Muscle of back (tissue), 3 donors: ENCODE measurements at regions not wholly inside any gene's neighbourhood (a gene's known extent, or its start where the extent isn't known, plus 50 kb on each side); places are given as distances from the start of the nearest gene placed in this dataset.
A peak's percentile ranks its signal among the peaks of the same experiment; 100 is the strongest.

Experiments
- DNase-seq, 3 donors: peaks; one replicate each; pipeline versions ENCODE4 v3.0.0 to v3.0.0-alpha.2; 2013

DNA sequence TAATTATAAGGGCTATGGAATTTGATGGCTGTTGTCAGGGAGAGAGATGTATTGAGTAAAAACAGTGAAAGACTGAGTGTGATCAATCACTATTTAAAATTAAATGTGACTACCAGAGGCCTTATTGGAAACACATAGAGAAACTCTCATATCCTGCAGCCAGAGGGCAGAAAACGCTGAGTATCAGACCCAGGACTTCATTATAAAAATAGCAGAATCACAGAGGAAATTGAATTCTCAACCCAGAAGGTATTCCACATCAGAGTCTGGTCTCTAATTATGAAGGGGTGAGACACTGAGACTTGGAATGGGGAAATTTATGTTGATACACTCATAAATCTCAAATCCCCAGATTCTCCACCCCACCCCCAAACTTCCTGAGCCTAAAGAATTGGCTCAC is 69.5 kb upstream of the IL6 start:
- no peak for DNase-seq

DNA sequence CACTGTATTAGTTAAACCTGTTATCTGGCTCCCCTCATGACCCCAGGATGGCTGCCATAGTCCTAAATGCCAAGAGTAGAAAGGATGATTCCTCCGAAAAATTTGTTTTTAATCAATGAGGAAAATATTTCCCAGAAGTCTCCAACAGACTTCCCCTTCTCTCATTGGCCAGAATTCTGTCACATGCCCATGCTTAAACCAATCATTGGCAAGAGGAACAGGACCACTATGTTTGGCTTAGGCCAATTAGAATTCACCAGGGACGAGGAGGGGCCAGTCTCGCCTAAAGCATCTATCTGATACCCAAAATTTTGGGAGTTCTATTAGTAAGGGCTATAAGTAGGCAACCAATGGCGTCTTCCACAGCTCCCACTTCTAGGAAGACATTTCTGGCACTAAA is 71.2 kb upstream of the IL6 start:
- no peak for DNase-seq

DNA sequence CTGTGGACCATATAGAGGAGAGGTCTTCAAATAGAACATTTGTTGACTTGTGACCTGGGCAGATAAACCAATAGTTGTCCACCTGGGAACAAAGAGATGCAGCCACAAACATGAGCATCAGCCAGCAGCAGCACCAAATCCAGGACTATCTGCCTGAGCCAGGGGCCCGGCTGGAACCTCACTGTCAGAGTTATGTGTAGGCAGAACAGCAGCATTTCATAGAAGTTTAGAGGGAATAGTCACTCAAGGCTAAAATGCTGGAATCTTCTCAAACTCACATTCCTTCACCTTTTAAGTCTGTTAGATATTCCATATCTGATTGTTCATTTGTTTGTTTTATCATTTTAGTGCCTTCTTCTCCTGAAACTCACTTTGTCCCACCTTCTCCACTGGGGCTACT is 72.2 kb upstream of the IL6 start:
- DNase-seq = no peak

DNA sequence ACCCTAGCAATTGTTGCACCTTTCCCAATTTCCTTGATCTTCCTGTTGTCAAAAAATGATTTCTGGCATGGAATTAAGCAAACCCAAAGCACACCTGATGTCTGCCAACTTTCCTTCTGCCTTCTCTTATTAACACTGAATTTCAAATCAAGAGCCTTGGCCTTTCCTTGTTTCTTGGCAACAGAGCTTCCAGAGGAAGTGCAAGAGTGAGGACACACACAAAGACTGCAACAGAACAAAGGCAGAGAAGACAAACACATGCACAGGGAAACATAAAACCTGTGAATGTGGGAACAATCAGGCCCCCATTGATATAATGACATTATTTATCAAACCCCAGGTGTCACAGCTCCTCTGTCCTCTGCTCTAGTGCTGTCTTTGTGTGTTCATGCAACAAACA is 73.0 kb upstream of the IL6 start:
- peak in 1 of 3 donors; percentile 26 for DNase-seq

DNA sequence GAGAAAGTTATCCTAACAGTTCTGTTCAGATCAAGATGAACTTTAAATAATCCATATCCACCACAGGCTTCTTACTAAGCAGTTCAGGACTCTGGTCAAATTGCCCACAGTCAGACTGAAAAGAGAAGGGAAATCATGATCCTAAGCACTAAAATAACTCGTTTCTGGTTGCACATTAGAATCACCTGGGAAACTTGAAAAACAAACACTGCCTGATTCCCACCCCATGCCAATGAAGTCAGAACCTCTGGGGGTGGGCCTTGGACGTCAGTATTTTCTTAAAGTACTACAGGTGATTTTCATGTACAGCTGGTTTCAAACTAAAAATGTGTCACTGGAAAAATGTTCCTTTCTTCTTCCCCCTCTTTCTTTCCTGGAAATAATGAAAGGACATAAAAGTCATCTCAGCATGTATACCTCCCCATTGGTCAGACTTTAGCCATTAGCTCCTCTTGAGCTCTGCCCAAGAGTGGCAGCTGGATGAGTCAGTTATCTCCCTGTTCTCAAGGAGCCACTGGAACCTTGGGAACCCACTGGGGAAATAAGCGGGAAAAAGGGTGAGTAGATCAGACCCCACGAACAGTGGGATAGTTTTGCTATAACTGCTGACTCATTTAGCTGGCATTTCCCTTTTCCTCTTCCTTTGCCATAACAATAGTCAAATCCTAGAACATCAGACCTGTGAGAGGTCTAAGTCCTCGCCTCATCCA is 75.3 kb upstream of the IL6 start:
- peak; percentile 15 to 63 (median 19) for DNase-seq

DNA sequence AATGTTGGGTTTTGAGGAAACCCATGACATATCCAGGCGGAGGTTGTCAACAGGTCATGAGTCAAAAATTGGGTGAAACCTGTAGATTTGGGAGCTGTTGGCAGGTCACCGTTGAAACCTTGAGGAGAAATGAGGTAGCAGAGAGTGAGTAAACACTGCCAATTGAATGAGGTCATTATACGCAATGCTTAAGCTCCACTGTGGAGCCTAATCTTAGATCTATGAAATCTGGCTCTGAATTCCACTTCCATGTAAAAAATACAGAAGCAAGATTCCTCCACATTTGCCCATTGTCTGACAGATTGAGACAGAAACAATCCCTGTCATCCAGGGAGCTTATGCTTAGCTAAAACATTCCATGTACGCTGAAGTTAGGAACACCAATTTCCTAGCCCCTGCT is 76.0 kb upstream of the IL6 start:
- no peak for DNase-seq

DNA sequence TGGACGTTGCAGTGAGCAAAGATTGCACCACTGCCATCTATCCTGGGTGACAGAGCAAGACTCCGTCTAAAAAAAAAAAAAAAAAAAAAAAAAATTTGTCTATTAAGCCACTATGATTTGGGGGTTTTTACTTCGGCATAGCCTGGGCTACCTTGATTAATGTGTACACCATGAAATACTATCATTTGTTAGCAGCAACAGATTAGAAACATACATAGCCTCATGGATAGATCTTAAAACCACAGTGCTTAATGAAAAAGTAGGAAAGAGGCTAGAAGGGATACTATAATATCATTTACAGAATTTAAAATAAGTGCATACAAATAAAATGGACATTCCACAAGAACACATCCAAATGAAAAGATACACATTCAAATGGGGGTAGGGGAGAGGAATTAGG is 77.3 kb upstream of the IL6 start:
- DNase-seq = no peak

DNA sequence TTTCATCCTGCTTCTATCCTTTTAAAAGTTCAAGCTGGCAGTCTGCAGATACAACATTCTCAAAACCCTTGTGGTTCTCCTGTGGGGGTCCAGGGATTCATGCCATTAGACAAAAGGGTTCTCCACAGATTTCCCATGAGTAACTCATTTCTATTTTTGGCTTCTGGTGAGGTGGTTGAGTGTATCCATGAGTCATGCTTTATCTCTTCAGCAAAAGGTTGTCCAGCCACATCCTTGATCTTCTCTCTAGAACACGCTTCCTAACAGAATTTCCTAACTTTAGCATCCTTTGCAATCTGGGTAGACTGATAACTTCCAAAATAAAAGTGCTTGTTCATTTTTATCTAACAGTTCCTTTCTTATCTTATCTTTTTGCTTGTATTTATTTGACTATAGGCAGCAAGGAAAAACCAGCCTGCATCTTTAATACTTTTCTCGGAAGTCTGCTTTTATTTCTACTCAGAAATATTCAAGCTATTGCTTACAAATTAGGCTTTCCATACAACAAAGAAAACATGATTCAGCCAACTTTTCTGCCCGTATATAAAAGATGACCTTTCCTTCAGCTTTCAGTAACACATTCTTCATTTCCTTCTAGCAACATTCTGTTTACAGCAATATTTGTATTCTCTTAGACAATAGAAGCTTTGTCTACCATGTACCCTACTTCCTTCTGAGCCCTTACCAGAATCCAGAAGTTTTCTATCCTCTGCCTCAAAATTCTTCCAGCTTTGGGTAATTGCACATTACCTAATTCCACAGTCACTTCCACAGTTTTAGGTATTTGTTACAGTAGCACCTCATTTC is 79.3 kb upstream of the IL6 start:
- peak in 1 of 3 donors; percentile 90 for DNase-seq

DNA sequence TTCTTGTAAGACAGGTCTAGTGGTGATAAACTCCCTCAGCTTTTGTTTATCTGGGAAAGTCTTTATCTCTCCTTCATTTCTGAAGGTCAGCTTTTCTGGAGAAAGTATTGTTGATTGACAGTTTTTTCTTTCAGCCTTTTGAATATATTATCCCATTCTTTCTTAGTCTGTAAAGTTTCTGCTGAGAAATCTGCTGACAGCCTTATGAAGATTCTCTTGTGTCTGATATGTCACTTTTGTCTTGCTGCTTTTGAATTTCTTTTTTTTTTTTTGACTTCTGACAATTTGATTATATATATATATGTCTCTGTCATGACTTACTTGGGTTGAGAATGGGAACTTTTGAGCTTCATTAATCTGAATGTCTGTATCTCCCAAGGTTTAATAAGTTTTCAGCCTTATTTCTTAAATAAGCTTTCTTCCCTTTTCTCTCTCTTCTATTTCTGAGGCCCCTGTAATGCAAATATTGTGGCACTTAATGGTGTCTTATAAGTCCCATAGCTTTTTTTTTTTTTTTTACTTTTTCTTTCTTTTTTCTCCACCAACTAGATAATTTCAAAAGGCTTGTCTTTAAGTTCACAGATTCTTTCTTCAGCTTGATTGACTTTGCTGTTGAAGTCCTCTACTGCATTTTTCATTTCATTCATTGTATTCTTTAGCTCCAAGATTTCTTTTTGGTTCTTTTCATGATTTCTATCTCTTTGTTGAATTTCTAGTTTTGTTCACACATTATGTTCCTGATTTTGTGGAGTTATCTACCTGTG is 81.4 kb upstream of the IL6 start:
- no peak for DNase-seq

DNA sequence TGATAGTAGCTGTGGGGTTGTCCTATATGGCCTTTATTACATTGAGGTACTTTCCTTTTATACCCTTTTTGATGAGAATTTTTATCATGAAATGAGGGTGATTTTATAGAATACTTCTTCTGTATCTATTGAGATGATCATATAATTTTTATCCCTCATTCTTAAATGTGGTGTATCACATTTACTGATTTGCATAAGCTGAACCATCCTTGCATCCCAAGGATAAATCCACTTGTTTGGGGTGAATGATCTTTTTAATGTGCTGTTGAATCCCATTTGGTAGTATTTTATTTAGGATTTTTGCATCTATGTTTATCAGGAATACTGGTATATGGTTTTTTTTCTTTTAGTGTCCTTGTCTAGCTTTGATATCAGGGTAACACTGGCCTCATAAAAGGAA is 84.5 kb upstream of the IL6 start:
- no peak for DNase-seq

DNA sequence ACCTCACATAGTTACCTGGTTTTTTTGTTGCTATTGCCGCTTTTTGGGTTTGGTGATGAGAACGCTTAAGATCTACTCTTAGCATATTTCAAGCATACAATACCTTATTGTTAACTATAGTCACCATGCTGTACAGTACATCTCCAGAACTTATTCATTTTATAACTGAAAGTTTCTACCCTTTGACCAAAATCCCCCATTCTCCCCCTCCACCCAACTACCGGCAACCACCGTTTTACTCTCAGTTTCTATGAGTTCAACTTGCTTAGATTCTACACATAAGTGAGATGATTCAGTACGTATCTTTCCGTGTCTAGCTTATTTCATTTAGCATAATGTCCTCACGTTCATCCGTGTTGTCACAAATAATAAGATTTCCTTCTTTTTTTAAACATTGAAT is 86.7 kb upstream of the IL6 start:
- no peak for DNase-seq

DNA sequence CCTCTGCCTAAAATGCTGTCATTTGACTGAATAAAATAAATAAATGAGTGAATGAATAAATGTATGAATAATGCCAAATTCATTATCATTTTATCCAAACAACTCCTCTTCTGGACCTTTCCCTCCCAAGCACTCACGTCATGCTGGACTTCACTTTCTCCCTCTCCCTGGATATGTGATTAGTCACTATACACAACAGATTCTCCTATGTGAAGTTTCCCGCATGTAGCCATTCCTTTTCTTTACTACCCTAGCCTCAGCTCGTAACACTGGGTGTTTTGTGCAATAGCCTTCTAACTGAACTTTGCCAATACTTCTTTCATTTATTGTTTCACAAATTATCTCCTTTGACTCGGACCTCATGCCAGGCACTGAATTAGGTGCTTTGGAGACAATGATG is 87.6 kb upstream of the IL6 start:
- DNase-seq = no peak

DNA sequence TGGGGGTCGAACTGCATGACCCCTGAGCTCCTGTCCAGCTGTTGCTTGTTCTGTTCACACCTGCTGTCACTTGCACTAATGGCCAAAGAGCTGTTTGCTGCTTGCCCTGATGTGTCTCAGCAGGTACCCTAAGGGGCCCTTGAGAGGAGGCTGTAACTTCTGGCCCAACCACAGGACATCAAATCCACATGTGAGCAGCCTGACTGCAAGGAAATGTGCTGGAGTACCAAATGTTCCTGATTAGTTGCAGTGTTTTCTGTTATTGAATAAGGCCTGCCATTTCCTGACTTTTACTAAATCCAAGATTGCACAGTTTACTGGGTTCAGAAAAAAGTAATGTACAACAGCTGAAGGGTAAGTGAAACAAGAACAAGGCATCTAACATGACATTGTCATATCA is 91.7 kb upstream of the IL6 start:
- peak in 1 of 3 donors; percentile 35 for DNase-seq

DNA sequence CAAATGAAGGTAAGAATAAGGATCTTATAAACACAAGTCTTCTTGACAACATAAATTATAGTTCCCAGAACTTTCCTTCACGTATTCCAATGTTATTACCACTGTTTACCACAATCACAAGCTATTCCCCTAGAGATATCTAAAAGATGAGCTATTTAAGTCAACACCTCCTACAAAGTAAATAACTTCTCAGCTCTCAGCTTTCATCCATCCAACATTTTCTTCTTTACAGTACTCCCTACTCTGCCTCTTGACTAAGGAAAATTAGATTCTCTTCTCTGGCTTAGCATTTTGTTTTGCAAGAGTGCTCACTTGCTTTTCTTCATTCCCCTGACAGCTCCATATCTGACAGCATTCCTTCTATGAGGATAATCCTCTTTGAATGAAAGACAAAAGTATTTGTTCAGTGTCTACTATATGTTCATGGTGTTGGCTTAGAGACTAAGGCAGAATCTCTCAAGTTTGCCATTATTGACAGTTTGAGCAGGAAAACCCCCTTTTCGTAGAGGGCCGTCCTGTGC is 93.0 kb upstream of the IL6 start:
- peak in 1 of 3 donors; percentile 43 for DNase-seq

DNA sequence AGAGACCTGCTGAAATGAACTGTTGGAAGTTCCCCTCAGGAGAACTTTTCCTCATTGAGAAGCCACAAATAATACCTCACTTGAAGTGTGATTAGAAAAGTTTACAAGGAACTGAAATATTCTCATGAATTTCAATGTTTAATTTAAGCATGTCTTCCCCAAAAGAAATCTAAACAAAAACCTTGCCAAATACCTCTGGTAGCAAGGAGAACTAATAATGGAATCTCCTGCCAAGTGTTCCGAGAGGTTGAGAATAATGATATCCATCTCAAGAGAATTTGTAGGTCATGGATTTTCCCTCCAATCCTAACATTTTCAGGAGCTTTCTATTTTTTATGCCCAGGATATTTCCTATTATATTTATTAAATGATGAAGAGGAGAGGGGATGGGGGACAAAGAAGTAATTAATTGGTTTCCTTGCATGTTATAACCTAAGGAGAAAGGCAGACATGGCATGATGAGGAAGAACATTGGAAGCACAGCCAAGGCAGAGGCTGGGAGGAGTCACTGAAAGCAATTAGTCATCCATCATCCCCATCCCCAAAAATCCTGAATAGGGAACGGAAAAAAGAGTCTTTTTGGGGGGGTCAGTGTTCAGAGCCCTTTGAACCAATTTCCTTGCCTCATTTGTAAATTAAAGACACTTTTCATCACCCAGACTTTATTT is 93.6 kb upstream of the IL6 start:
- DNase-seq = no peak

DNA sequence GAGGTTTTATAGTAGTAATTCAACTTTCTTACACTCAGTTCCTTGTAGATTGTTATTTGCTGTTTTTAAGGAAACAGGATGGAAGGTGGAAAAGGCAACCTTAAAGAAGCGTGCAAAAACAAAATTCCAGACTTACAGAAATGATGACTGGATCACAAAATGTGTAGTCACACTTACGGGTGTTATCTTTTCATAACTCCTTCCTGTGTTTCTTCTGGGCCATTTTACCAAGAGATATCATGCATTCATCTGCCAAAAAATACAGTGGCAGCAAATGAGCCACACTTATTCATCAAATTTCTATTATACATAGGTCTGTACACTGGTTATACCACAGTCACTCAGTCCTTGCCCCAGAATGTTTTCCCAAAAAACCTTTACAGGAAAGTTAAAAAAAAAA is 94.3 kb upstream of the IL6 start:
- no peak for DNase-seq

DNA sequence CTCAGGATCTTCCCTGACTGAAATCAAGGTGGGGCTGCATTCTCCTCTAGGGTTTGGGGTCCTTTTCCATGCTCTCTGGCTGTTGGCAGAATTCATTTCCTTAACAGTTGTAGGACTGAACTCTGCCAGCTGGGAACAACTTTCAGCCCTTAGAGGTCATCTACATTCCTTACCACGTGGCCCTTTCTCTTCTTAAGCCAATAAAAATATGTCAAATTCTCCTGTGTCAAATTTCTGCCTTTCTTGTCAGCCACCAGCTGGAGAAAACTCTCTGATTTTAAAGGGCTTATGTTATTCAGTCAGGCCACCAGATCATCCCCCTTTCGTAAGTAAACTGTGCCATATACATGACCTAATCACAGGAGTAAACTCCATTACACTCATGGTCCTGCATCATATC is 95.3 kb upstream of the IL6 start:
- DNase-seq = no peak

DNA sequence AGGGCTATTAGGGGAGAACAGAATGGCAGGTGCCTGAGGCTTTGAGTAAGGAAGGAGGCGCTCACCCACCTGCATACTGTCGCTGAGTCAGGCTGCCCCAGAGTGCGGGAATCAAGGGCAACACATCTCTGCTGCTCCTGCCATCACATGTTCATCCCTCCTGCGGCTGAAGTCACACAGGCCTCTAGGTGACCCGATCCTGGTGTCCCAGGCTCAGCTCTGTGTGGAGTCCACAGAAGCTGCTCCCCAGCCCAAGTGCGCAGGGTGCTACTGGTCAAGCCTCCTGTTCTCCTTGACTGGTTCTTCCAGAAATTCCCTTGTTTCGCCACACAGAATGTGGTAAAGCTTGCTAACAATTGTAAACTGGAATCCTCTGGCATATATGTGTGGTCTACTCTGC is 96.9 kb upstream of the IL6 start:
- no peak for DNase-seq

DNA sequence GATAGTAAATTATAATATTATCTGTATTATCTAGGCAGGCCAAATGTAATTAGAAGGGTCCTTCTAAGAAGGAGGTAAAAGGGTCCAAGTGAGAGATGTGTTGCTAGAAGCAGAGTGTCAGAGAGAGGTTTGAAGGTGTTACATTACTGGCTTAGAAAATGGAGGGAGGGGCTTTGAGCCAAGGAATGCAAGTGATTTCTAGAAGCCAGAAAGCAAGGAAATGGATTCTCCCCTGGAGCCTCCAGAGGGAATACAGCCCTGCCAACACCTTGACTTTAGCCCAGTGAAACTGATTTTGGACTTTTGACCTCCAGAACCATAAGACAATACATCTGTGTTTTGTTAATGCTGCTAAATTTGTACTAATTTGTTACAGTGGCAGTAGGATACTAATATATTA is 97.9 kb upstream of the IL6 start:
- peak in 2 of 3 donors; percentile 54 to 69 for DNase-seq

DNA sequence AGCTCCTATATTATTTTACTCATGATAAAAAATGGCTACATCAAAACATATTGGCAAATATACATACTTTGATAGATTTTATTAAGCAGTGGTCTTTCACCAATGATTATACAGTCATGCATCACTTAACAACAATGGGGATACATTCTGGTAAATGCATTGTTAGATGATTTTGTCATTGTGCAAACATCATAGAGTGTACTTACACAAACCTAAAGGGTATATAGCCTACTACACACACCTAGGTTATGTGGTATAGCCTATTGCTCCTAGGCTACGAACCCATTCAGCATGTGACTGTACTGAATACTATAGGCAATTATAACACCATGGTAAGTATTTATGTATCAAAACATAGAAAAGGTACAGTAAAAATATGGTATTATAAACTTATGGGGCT is 98.9 kb upstream of the IL6 start:
- DNase-seq = no peak

DNA sequence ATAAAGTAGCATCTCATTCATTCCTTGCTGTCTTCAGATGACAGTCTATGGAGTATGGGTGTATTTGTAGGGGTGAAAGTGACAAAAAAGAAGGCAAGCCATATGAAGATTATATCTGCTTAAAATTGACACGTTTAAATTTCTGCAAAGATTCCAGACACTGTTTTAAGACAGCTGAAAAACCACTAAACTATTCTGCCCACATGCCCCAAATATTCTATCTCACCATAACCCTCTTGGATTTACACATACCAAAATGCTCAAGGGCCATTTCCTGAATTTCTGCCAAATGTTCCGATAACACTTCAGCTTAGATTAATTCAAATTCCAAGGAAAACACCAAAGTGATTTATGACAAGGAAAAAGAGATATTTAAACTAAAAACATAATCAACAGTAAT is 99.9 kb upstream of the IL6 start:
- DNase-seq = peak in 1 of 3 donors; percentile 72

DNA sequence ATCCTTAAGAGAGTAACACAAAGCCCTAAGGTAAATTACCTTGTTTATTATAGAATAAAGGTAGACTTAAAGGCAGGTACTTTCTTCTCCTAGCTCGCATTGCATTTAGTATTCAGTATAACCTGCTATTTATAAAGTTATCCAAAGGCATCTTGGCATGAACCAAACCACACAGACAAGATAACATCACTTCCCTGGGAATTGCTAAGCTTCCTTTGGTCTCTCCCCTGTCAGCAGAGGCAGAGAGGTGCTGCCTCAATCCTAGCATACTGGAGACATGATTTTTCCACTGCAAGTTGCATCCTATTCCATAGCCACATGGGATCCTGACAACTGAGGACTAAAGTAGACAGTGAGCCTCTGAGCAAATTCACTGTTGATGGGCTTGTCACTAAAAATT is 101.7 kb upstream of the IL6 start:
- no peak for DNase-seq
